MM.1S (cell line): ENCODE measurements at regions not wholly inside any gene's neighbourhood (a gene's known extent, or its start where the extent isn't known, plus 50 kb on each side); places are given as distances from the start of the nearest gene placed in this dataset.

Experiments used
- CTCF ChIP-seq: fragments of 300-600 bp; sonication (generic); IDR thresholded peaks from 2 replicates; pipeline ENCODE4 v1.5.1; 2016; ENCODE audit warnings: antibody characterized with exemption, low read length, mixed read lengths
- EZH2phosphoT487 ChIP-seq: fragments of 300-600 bp; sonication (generic); IDR thresholded peaks from 2 replicates; pipeline ENCODE4 v1.6.1; 2018; ENCODE audit warnings: antibody characterized with exemption, low read length

GRCh38 chr15:25969886-25970285 lies 106.8 kb upstream of the ATP10A start:
- TF ChIP-seq CTCF (no peak), EZH2phosphoT487 (no peak)
